Neural cell (in vitro differentiated cells): ENCODE measurements at regions not wholly inside any gene's neighbourhood (a gene's known extent, or its start where the extent isn't known, plus 50 kb on each side); places are given as distances from the start of the nearest gene placed in this dataset.
"Not testable (repeated sequence)": the region's sequence is repeated elsewhere in the genome, so short reads cannot be mapped to it uniquely, and the experiment has no call there.

Experiments
- H2AFZ ChIP-seq: fragments of 200-600, 300-800 bp; sonication (generic), shearing (Covaris generic); 2 replicates; pipeline ENCODE4 v1.6.0; 2014; ENCODE audit warnings: low read depth, mild to moderate bottlenecking, antibody characterized with exemption, low read length, moderate library complexity
- H3F3A ChIP-seq: fragments of 200-600 bp; shearing (Covaris generic); 2 replicates; pipeline ENCODE4 v1.6.1; 2016; ENCODE audit warnings: mild to moderate bottlenecking, moderate library complexity, mixed read lengths, antibody characterized with exemption, low read length; ENCODE audit not compliant: insufficient read depth, poor library complexity, severe bottlenecking
- H3K27ac ChIP-seq: fragments of 200-600, 300-800 bp; sonication (generic), shearing (Covaris generic); 2 replicates; pipeline ENCODE4 v1.5.1; 2014; ENCODE audit warnings: mild to moderate bottlenecking, low read length, moderate library complexity
- H3K27me3 ChIP-seq: fragments of 300-800, 200-600 bp; sonication (generic), shearing (Covaris generic); 2 replicates; pipeline ENCODE4 v1.6.0; 2014; ENCODE audit warnings: mild to moderate bottlenecking, low read depth, low read length, moderate library complexity; ENCODE audit not compliant: insufficient read depth
- H3K36me3 ChIP-seq: fragments of 300-800, 200-600 bp; sonication (generic), shearing (Covaris generic); 2 replicates; pipeline ENCODE4 v1.5.1; 2014; ENCODE audit warnings: mild to moderate bottlenecking, antibody characterized with exemption, low read length, moderate library complexity; ENCODE audit not compliant: insufficient read depth
- H3K4me2 ChIP-seq: fragments of 300-800, 200-600 bp; sonication (generic), shearing (Covaris generic); 2 replicates; pipeline ENCODE4 v1.6.0; 2014; ENCODE audit warnings: mild to moderate bottlenecking, low read length
- H3K4me3 ChIP-seq: fragments of 300-800, 200-600 bp; sonication (generic), shearing (Covaris generic); 2 replicates; pipeline ENCODE4 v1.5.1; 2014; ENCODE audit warnings: mild to moderate bottlenecking, low read length, moderate library complexity
- H3K79me2 ChIP-seq: fragments of 200-600 bp; shearing (Covaris generic); replicated peaks from 2 replicates; pipeline ENCODE4 v1.6.0; 2014; ENCODE audit warnings: mild to moderate bottlenecking, low read length, moderate library complexity; ENCODE audit not compliant: insufficient read depth
- H3K9ac ChIP-seq: fragments of 300-800, 200-600 bp; sonication (generic), shearing (Covaris generic); 2 replicates; pipeline ENCODE4 v1.6.1; 2016; ENCODE audit warnings: mild to moderate bottlenecking, low read length, mixed read lengths
- H3K9me2 ChIP-seq: fragments of 200-600 bp; shearing (Covaris generic); 2 replicates; pipeline ENCODE4 v1.6.1; 2016; ENCODE audit warnings: mild to moderate bottlenecking, low read length, mixed read lengths; ENCODE audit not compliant: insufficient read depth
- H3K9me3 ChIP-seq: fragments of 200-600, 300-800 bp; sonication (generic), shearing (Covaris generic); 2 replicates; pipeline ENCODE4 v1.6.1; 2016; ENCODE audit warnings: mild to moderate bottlenecking, mixed run types, low read length, moderate library complexity, mixed read lengths
- H4K20me1 ChIP-seq: fragments of 200-600 bp; shearing (Covaris generic); 2 replicates; pipeline ENCODE4 v1.6.1; 2016; ENCODE audit warnings: mild to moderate bottlenecking, mixed run types; ENCODE audit not compliant: insufficient read depth
- CTCF ChIP-seq: fragments of 450-650 bp; IDR thresholded peaks from 2 replicates; pipeline ENCODE4 v1.5.1; 2014; ENCODE audit warnings: antibody characterized with exemption, mild to moderate bottlenecking, moderate library complexity; ENCODE audit not compliant: poor library complexity, severe bottlenecking
- EP300 ChIP-seq: fragments of 450-650 bp; conservative IDR thresholded peaks from 2 replicates; pipeline ENCODE4 v1.6.1; 2014; ENCODE audit warnings: antibody characterized with exemption, mild to moderate bottlenecking, moderate library complexity; ENCODE audit not compliant: poor library complexity, severe bottlenecking
- EZH2 ChIP-seq: fragments of 200-600, 300-800 bp; shearing (Covaris generic), sonication (generic); IDR thresholded peaks from 2 replicates; pipeline ENCODE4 v1.6.1; 2014; ENCODE audit warnings: antibody characterized with exemption, low read length, borderline replicate concordance, mild to moderate bottlenecking; ENCODE audit not compliant: insufficient read depth, poor library complexity, severe bottlenecking
- MXI1 ChIP-seq: fragments of 450-650 bp; conservative IDR thresholded peaks from 2 replicates; pipeline ENCODE4 v1.6.1; 2014; ENCODE audit warnings: antibody characterized with exemption, mild to moderate bottlenecking; ENCODE audit not compliant: poor library complexity, severe bottlenecking
- POLR2AphosphoS5 ChIP-seq: IDR thresholded peaks from 2 replicates; pipeline ENCODE4 v1.6.1; 2012
- RAD21 ChIP-seq: fragments of 450-650 bp; conservative IDR thresholded peaks from 2 replicates; pipeline ENCODE4 v1.6.1; 2014; ENCODE audit warnings: antibody characterized with exemption, mild to moderate bottlenecking, moderate library complexity
- REST ChIP-seq: IDR thresholded peaks from 2 replicates; pipeline ENCODE4 v1.6.1; 2012; ENCODE audit warnings: borderline replicate concordance
- SMC3 ChIP-seq: fragments of 450-650 bp; conservative IDR thresholded peaks from 2 replicates; pipeline ENCODE4 v1.6.1; 2014; ENCODE audit warnings: antibody characterized with exemption, mild to moderate bottlenecking, moderate library complexity; ENCODE audit not compliant: poor library complexity
- TAF1 ChIP-seq: IDR thresholded peaks from 2 replicates; pipeline ENCODE4 v1.6.1; 2012; ENCODE audit warnings: low read depth

GRCh38 chr17:72193391-72194106 lies 72.7 kb downstream of the SOX9 start:
- no peaks in the 10 kb centered on the region for H3K27me3 ChIP-seq
- TF ChIP-seq TAF1: no peak
- TF ChIP-seq EP300: no peak
- no peak for TF ChIP-seq REST
- TF ChIP-seq POLR2AphosphoS5: no peak
- no peak for TF ChIP-seq RAD21
- no peak for TF ChIP-seq EZH2
- TF ChIP-seq SMC3: no peak
- no peak for TF ChIP-seq CTCF
- no peak for TF ChIP-seq MXI1
- no peak overlapping the region for H2AFZ ChIP-seq
- H3K9ac ChIP-seq: no peak overlapping the region
- no peaks in the 10 kb centered on the region for H3K36me3 ChIP-seq
- H3K9me3 ChIP-seq: peaks cover 4% of the 10 kb centered on the region
- no peaks in the 10 kb centered on the region for H4K20me1 ChIP-seq
- no peak overlapping the region for H3K4me2 ChIP-seq
- H3K9me2 ChIP-seq: no peaks in the 10 kb centered on the region
- H3K79me2 ChIP-seq: no peaks in the 10 kb centered on the region
- no peak overlapping the region for H3K4me3 ChIP-seq
- H3K27ac ChIP-seq: no peak overlapping the region
- H3F3A ChIP-seq: no peaks in the 10 kb centered on the region

- H3K27me3 ChIP-seq, H3K9ac ChIP-seq, H3K4me3 ChIP-seq, H4K20me1 ChIP-seq, H3K36me3 ChIP-seq, H3F3A ChIP-seq, H3K9me3 ChIP-seq, H3K27ac ChIP-seq, H3K79me2 ChIP-seq, H3K4me2 ChIP-seq, H2AFZ ChIP-seq, H3K9me2 ChIP-seq: not testable (repeated sequence)
Measured at GRCh38 chr17:72194107-72194440, 73.3 kb downstream of the SOX9 start.

- no peak overlapping the region for H3K4me2 ChIP-seq
- no peaks in the 10 kb centered on the region for H4K20me1 ChIP-seq
- H2AFZ ChIP-seq: no peak overlapping the region
- H3K9me2 ChIP-seq: no peaks in the 10 kb centered on the region
- no peaks in the 10 kb centered on the region for H3K27me3 ChIP-seq
- no peak overlapping the region for H3K9ac ChIP-seq
- no peaks in the 10 kb centered on the region for H3K79me2 ChIP-seq
- H3F3A ChIP-seq: peaks cover 2% of the 10 kb centered on the region
- H3K36me3 ChIP-seq: no peaks in the 10 kb centered on the region
- H3K9me3 ChIP-seq: peaks cover 4% of the 10 kb centered on the region
- no peak overlapping the region for H3K4me3 ChIP-seq
- no peak overlapping the region for H3K27ac ChIP-seq
- TF ChIP-seq MXI1: no peak
- no peak for TF ChIP-seq TAF1
- TF ChIP-seq SMC3: no peak
- TF ChIP-seq POLR2AphosphoS5: no peak
- no peak for TF ChIP-seq EZH2
- TF ChIP-seq RAD21: no peak
- no peak for TF ChIP-seq CTCF
- no peak for TF ChIP-seq REST
- TF ChIP-seq EP300: no peak
Measured at GRCh38 chr17:72199256-72199655, 78.4 kb downstream of the SOX9 start.
